ENCODE measurements at regions not wholly inside any gene's neighbourhood (a gene's known extent, or its start where the extent isn't known, plus 50 kb on each side); places are given as distances from the start of the nearest gene placed in this dataset.

DNA sequence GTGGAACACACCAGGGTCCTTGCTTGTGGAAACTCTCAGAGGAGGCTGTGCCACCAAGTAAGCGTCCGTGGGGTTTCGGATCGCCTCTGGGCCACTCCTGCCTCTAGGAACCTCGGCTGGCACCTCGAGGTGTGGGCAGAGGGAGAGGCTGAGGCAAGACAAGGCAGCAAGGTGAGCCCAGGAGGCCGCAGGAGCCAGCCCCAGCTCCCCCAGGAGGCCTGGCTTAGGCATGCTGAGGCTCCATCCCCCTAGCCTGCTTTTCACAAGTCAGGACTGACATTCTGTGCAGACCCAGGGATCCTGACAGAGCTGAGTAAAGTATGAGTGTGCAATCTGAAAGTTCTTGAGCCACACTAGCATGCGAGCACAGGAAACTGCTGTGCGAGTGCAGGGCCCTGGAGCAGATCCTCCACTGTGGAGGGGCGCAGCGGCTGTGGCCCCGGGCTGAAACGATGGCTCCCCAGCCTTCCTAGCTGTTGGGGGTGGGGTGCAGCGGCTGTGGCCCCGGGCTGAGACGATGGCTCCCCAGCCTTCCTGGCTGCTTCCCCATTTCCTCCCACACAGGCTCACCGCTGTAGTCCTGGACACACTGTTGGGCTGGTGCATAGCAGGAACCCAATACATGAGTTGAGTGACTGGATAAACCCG is 75.2 kb upstream of the CD93 start (continued):
- TF ChIP-seq, protein P1, sequence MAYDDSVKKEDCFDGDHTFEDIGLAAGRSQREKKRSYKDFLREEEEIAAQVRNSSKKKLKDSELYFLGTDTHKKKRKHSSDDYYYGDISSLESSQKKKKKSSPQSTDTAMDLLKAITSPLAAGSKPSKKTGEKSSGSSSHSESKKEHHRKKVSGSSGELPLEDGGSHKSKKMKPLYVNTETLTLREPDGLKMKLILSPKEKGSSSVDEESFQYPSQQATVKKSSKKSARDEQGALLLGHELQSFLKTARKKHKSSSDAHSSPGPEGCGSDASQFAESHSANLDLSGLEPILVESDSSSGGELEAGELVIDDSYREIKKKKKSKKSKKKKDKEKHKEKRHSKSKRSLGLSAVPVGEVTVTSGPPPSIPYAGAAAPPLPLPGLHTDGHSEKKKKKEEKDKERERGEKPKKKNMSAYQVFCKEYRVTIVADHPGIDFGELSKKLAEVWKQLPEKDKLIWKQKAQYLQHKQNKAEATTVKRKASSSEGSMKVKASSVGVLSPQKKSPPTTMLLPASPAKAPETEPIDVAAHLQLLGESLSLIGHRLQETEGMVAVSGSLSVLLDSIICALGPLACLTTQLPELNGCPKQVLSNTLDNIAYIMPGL (CRISPR knock-in tag; IDR thresholded peaks at IDR 0.05) = no peak
- TF ChIP-seq ZNF699 (CRISPR knock-in tag; IDR thresholded peaks at IDR 0.05; ENCODE audit: insufficient replicate concordance) (no peak), GATA2 (CRISPR knock-in tag; IDR thresholded peaks at IDR 0.05) (no peak), LEF1 (IDR thresholded peaks at IDR 0.05) (no peak), BRF1 (IDR thresholded peaks at IDR 0.05; ENCODE audit: borderline replicate concordance, extremely low read depth, insufficient read length) (no peak), KDM5B (IDR thresholded peaks at IDR 0.05; ENCODE audit: insufficient replicate concordance, low read depth, low read length) (no peak), ELF4 (CRISPR knock-in tag; IDR thresholded peaks at IDR 0.05) (no peak), POLR2B (IDR thresholded peaks at IDR 0.05; ENCODE audit: low read depth, partially characterized antibody) (no peak), SMAD4 (CRISPR knock-in tag; conservative IDR thresholded peaks at IDR 0.05) (peak; percentile 39; the same call in 1 of the 2 replicates), E2F3 (CRISPR knock-in tag; IDR thresholded peaks at IDR 0.05) (no peak), CXXC5 (CRISPR knock-in tag; IDR thresholded peaks at IDR 0.05) (peak; percentile 31; the same call in 1 of the 2 replicates)
- TF ChIP-seq, protein P2, sequence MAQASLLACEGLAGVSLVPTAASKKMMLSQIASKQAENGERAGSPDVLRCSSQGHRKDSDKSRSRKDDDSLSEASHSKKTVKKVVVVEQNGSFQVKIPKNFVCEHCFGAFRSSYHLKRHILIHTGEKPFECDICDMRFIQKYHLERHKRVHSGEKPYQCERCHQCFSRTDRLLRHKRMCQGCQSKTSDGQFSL (CRISPR knock-in tag; IDR thresholded peaks at IDR 0.05) = no peak
- TF ChIP-seq, protein P2 (tag; IDR thresholded peaks at IDR 0.05) = no peak
- TF ChIP-seq, protein P3, sequence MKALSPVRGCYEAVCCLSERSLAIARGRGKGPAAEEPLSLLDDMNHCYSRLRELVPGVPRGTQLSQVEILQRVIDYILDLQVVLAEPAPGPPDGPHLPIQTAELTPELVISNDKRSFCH (CRISPR knock-in tag; IDR thresholded peaks at IDR 0.05) = no peak
- TF ChIP-seq, protein P3 (tag; IDR thresholded peaks at IDR 0.05) = 0 out of 2 replicates have a peak, but pooled peaks have one; percentile 56
- TF ChIP-seq, protein P4, sequence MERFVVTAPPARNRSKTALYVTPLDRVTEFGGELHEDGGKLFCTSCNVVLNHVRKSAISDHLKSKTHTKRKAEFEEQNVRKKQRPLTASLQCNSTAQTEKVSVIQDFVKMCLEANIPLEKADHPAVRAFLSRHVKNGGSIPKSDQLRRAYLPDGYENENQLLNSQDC (CRISPR knock-in tag; IDR thresholded peaks at IDR 0.05) = no peak
- TF ChIP-seq, protein P5, sequence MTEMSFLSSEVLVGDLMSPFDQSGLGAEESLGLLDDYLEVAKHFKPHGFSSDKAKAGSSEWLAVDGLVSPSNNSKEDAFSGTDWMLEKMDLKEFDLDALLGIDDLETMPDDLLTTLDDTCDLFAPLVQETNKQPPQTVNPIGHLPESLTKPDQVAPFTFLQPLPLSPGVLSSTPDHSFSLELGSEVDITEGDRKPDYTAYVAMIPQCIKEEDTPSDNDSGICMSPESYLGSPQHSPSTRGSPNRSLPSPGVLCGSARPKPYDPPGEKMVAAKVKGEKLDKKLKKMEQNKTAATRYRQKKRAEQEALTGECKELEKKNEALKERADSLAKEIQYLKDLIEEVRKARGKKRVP (CRISPR knock-in tag; IDR thresholded peaks at IDR 0.05) = no peak
